GM12878 (cell line): ENCODE measurements at regions not wholly inside any gene's neighbourhood (a gene's known extent, or its start where the extent isn't known, plus 50 kb on each side); places are given as distances from the start of the nearest gene placed in this dataset.

Experiments
- ATAC-seq: fragments of 200-7000 bp; cut with Tn5 transposase; 3 replicates; pipeline ENCODE4 v1.9.1; 2020; ENCODE audit warnings: mild to moderate bottlenecking, moderate library complexity
- BruUV-seq: library from RNA; stranded (reverse); fragments of 400-500 nt; replicated peaks from 2 replicates; lab custom pipeline; 2021; lab: Mats Ljungman, UMichigan
- CTCF ChIA-PET: fragments of 300-600 bp; sonication (Branson Sonifier 250); formaldehyde crosslinking; extraction: SDS; loops from one replicate; lab custom pipeline; 2021; ENCODE audit warnings: inconsistent platforms; lab: Yijun Ruan, JAX
- POLR2A ChIA-PET: fragments of 350-600 bp; formaldehyde crosslinking; extraction: SDS; loops from one replicate; lab custom pipeline; 2021; ENCODE audit warnings: inconsistent platforms; lab: Charles Lee
- RAD21 ChIA-PET: fragments of 300-600 bp; sonication (Branson Sonifier 250); formaldehyde crosslinking; loops from one replicate; lab custom pipeline; 2023; ENCODE audit warnings: antibody characterized with exemption; ENCODE audit not compliant: unreplicated experiment; lab: Charles Lee
- SMC1A ChIA-PET: fragments of 300-600 bp; sonication (Branson Sonifier 250); formaldehyde crosslinking; loops from one replicate; lab custom pipeline; 2023; ENCODE audit not compliant: unreplicated experiment, uncharacterized antibody; lab: Charles Lee
- DNase-seq: peaks from one replicate; pipeline ENCODE4 v3.0.0-alpha.2; 2011; ENCODE audit warnings: low read depth, low spot score
- FAIRE-seq: peaks from 3 replicates; lab custom pipeline; 2011; peaks lifted over from hg19 to GRCh38; lab: Jason Lieb, UNC
- H2AFZ ChIP-seq: 2 replicates; pipeline ENCODE4 v1.6.0; 2011; ENCODE audit warnings: low read depth, low read length, control low read depth; ENCODE audit not compliant: control insufficient read depth
- H3K27ac ChIP-seq: 2 replicates; pipeline ENCODE4 v1.5.1; 2011; ENCODE audit warnings: control low read depth; ENCODE audit not compliant: control insufficient read depth, insufficient read depth
- H3K27me3 ChIP-seq, 2 experiments: replicated peaks in 1 of 2; 2 replicates each; pipeline versions ENCODE4 v1.6.0 to v1.6.1; 2011; ENCODE audit warnings: low read length in 1 of 2; ENCODE audit not compliant: control insufficient read depth in 2 of 2, insufficient read depth in 2 of 2
- H3K36me3 ChIP-seq, 2 experiments: 2 replicates each; pipeline ENCODE4 v1.5.1; 2011; ENCODE audit warnings: low read length in 1 of 2; ENCODE audit not compliant: control insufficient read depth in 2 of 2, insufficient read depth in 2 of 2
- H3K4me1 ChIP-seq: 2 replicates; pipeline ENCODE4 v1.6.1; 2011; ENCODE audit warnings: mild to moderate bottlenecking, low read length, moderate library complexity, mixed read lengths; ENCODE audit not compliant: control insufficient read depth, insufficient read depth
- H3K4me2 ChIP-seq: 2 replicates; pipeline ENCODE4 v1.6.0; 2011; ENCODE audit warnings: control low read depth; ENCODE audit not compliant: control insufficient read depth, insufficient read depth
- H3K4me3 ChIP-seq: fragments of 200-600 bp; sonication (generic); 2 replicates; pipeline ENCODE4 v1.5.1; 2016
- H3K79me2 ChIP-seq: 2 replicates; pipeline ENCODE4 v1.6.0; 2011; ENCODE audit warnings: low read length; ENCODE audit not compliant: control insufficient read depth, insufficient read depth
- H3K9ac ChIP-seq: 2 replicates; pipeline ENCODE4 v1.8.0; 2011; ENCODE audit warnings: low read length, control low read depth, mixed read lengths; ENCODE audit not compliant: control insufficient read depth, insufficient read depth
- H3K9me3 ChIP-seq: replicated peaks from 3 replicates; pipeline ENCODE4 v1.5.1; 2011; ENCODE audit warnings: mild to moderate bottlenecking, low read length; ENCODE audit not compliant: control insufficient read depth, insufficient read depth
- H4K20me1 ChIP-seq: 2 replicates; pipeline ENCODE4 v1.6.0; 2011; ENCODE audit not compliant: control insufficient read depth, insufficient read depth
- CEBPZ ChIP-seq: fragments of 150-350 bp; IDR thresholded peaks from 2 replicates; pipeline ENCODE4 v1.6.1; 2016; ENCODE audit warnings: low read depth, low read length
- CHD1 ChIP-seq: IDR thresholded peaks from 2 replicates; pipeline ENCODE4 v1.6.1; 2012; ENCODE audit warnings: low read depth, low read length, improper control_type of control experiment
- EGR1 ChIP-seq, 2 experiments: IDR thresholded peaks; 1 replicate in 1 of 2; 2 replicates in 1 of 2; pipeline ENCODE4 v1.6.1; 2011 to 2012; ENCODE audit warnings: low read depth in 2 of 2, low read length in 2 of 2, borderline replicate concordance in 1 of 2, mild to moderate bottlenecking in 1 of 2, moderate library complexity in 1 of 2
- ELK1 ChIP-seq: IDR thresholded peaks from 2 replicates; pipeline ENCODE4 v1.6.1; 2012; ENCODE audit warnings: low read depth, low read length, improper control_type of control experiment
- JUND ChIP-seq: IDR thresholded peaks from 2 replicates; pipeline ENCODE4 v1.6.1; 2012; ENCODE audit warnings: low read depth, mild to moderate bottlenecking, low read length, improper control_type of control experiment, moderate library complexity
- NR2F1 ChIP-seq: fragments of 450-650 bp; conservative IDR thresholded peaks from 2 replicates; pipeline ENCODE4 v1.6.1; 2017; ENCODE audit warnings: mild to moderate bottlenecking
- SIN3A ChIP-seq: IDR thresholded peaks from 2 replicates; pipeline ENCODE4 v1.6.1; 2012; ENCODE audit warnings: low read depth, low read length, improper control_type of control experiment
- SIX5 ChIP-seq: IDR thresholded peaks from 2 replicates; pipeline ENCODE4 v1.6.1; 2011; ENCODE audit warnings: mild to moderate bottlenecking, low read depth, low read length, moderate library complexity; ENCODE audit not compliant: severe bottlenecking
- WGBS: methylation state at CpG from one replicate; pipeline ENCODE4 v1.1.6; 2016; ENCODE audit warnings: low lambda C conversion rate; ENCODE audit not compliant: insufficient replicate concordance, insufficient coverage; ENCODE audit errors: missing lambda C conversion rate; 5-methylcytosine and 5-hydroxymethylcytosine counted together
- in situ Hi-C: fragments of 300-500 bp; cut with MboI; formaldehyde crosslinking; loops from 9 replicates; pipeline ENCODE4 v1.14.3; 2018; ENCODE audit warnings: mixed read lengths
- intact Hi-C: fragments of 100-400 bp; cut with micrococcal nuclease; formaldehyde crosslinking; loops from one replicate; pipeline ENCODE4 v1.14.2; 2022; ENCODE audit not compliant: unreplicated experiment

- Histone ChIP-seq H3K4me3 (no peak overlapping the region), H4K20me1 (no peaks in the 10 kb centered on the region), H3K9ac (no peak overlapping the region), H3K79me2 (no peaks in the 10 kb centered on the region), H3K4me2 (no peak overlapping the region), H3K9me3 (no peaks in the 10 kb centered on the region), H2AFZ (no peak overlapping the region), H3K27ac (no peak overlapping the region), H3K27me3 (peaks cover 2 to 5% of the 10 kb centered on the region in 2 experiments; a peak in 2 of 4 replicates), H3K36me3 (no peaks in the 10 kb centered on the region), H3K4me1 (no peaks in the 10 kb centered on the region)
- BruUV-seq = no TSS peak
- CTCF ChIA-PET = no interaction called here
- in situ Hi-C loops (no loop called here), intact Hi-C loops (no loop called here)
- WGBS = 3% methylated on average over 4 of the region's 4 CpGs
- FAIRE-seq = no peak
- SMC1A ChIA-PET = no interaction called here
- POLR2A ChIA-PET = no interaction called here
- RAD21 ChIA-PET = no interaction called here
- TF ChIP-seq ELK1 = no peak
- no peak for DNase-seq
- ATAC-seq = no peak
Measured at GRCh38 chr10:78961760-78962159, 107.0 kb upstream of the ZMIZ1 start.

GRCh38 chr10:78963074-78964034 lies 105.4 kb upstream of the ZMIZ1 start:
- H3K9ac ChIP-seq = no peak overlapping the region
- ChIA-PET POLR2A (no interaction called here), CTCF (interaction anchor here (0.6 to 1.8 kb wide), 3 partner anchors 10 to 111 kb away, joined by 3 to 6 read pairs (median 3); no protein-coding TSS in a partner anchor)
- no peak for TF ChIP-seq JUND
- TF ChIP-seq CHD1 = no peak
- no peak for TF ChIP-seq SIN3A
- no peak for TF ChIP-seq CEBPZ
- TF ChIP-seq NR2F1 = no peak
- no peak for TF ChIP-seq EGR1 (IDR thresholded peaks at IDR 0.05; ENCODE audit: borderline replicate concordance in 1 of 2, low read depth in 2 of 2, low read length in 2 of 2)
- TF ChIP-seq SIX5 = no peak

More at GRCh38 chr10:78963074-78964034, 105.4 kb upstream of the ZMIZ1 start:
- RAD21 ChIA-PET = no interaction called here
- SMC1A ChIA-PET = interaction anchor here (1.2 kb wide), 1 partner anchor 9 kb away, joined by 3 read pairs; no protein-coding TSS in a partner anchor
- FAIRE-seq = no peak
- Histone ChIP-seq H2AFZ (no peak overlapping the region), H3K36me3 (no peaks in the 10 kb centered on the region), H4K20me1 (no peaks in the 10 kb centered on the region), H3K27ac (no peak overlapping the region), H3K4me1 (no peaks in the 10 kb centered on the region), H3K79me2 (no peaks in the 10 kb centered on the region), H3K4me3 (no peak overlapping the region), H3K27me3 (peaks cover 2 to 5% of the 10 kb centered on the region in 2 experiments; a peak in 2 of 4 replicates), H3K9me3 (no peaks in the 10 kb centered on the region), H3K4me2 (no peak overlapping the region)
- BruUV-seq = no TSS peak
- WGBS = 31% methylated on average over 27 of the region's 27 CpGs
- in situ Hi-C loops = no loop called here
- intact Hi-C loops = no loop called here
- DNase-seq = no peak
- no peak for ATAC-seq
